ENCODE measurements at regions not wholly inside any gene's neighbourhood (a gene's known extent, or its start where the extent isn't known, plus 50 kb on each side); places are given as distances from the start of the nearest gene placed in this dataset.

- H3K4me1 ChIP-seq = no peaks in the 10 kb centered on the region
- no peaks in the 10 kb centered on the region for H3K27me3 ChIP-seq
- no peak overlapping the region for H3K4me3 ChIP-seq (ENCODE audit: low read depth, low read length)
- no peaks in the 10 kb centered on the region for H3K9me3 ChIP-seq
- no peak for DNase-seq
- no peak for TF ChIP-seq CTCF (IDR thresholded peaks at IDR 0.05; ENCODE audit: low read depth, low read length)
- H3K36me3 ChIP-seq = no peaks in the 10 kb centered on the region
Measured at GRCh38 chr21:29466532-29466931, 167.8 kb downstream of the BACH1 start.

- no peak overlapping the region for H3K4me3 ChIP-seq (ENCODE audit: low read depth, low read length)
- no peak for DNase-seq
- TF ChIP-seq CTCF (IDR thresholded peaks at IDR 0.05; ENCODE audit: low read depth, low read length) = no peak
- H3K4me1 ChIP-seq = no peaks in the 10 kb centered on the region
- no peaks in the 10 kb centered on the region for H3K27me3 ChIP-seq
- H3K36me3 ChIP-seq = no peaks in the 10 kb centered on the region
- H3K9me3 ChIP-seq = no peaks in the 10 kb centered on the region
Measured at GRCh38 chr21:29470397-29470796, 171.7 kb downstream of the BACH1 start.

GRCh38 chr21:29473808-29474207 lies 175.1 kb downstream of the BACH1 start:
- Histone ChIP-seq H3K4me1 (no peaks in the 10 kb centered on the region), H3K9me3 (no peaks in the 10 kb centered on the region), H3K36me3 (no peaks in the 10 kb centered on the region), H3K4me3 (ENCODE audit: low read depth, low read length) (no peak overlapping the region), H3K27me3 (no peaks in the 10 kb centered on the region)
- DNase-seq = no peak
- TF ChIP-seq CTCF (IDR thresholded peaks at IDR 0.05; ENCODE audit: low read depth, low read length) = no peak

- TF ChIP-seq CTCF (IDR thresholded peaks at IDR 0.05; ENCODE audit: low read depth, low read length) = no peak
- no peaks in the 10 kb centered on the region for H3K9me3 ChIP-seq
- no peak for DNase-seq
- no peaks in the 10 kb centered on the region for H3K36me3 ChIP-seq
- H3K4me1 ChIP-seq = no peaks in the 10 kb centered on the region
- H3K27me3 ChIP-seq = no peaks in the 10 kb centered on the region
- H3K4me3 ChIP-seq (ENCODE audit: low read depth, low read length) = no peak overlapping the region
Measured at GRCh38 chr21:29475329-29475728, 176.6 kb downstream of the BACH1 start.

- Histone ChIP-seq H3K4me3 (ENCODE audit: low read depth, low read length) (no peak overlapping the region), H3K36me3 (no peaks in the 10 kb centered on the region), H3K27me3 (no peaks in the 10 kb centered on the region), H3K9me3 (no peaks in the 10 kb centered on the region), H3K4me1 (no peaks in the 10 kb centered on the region)
- no peak for DNase-seq
- no peak for TF ChIP-seq CTCF (IDR thresholded peaks at IDR 0.05; ENCODE audit: low read depth, low read length)
Measured at GRCh38 chr21:29477347-29477746, 178.6 kb downstream of the BACH1 start.

GRCh38 chr21:29477941-29478340 lies 179.2 kb downstream of the BACH1 start:
- H3K36me3 ChIP-seq = no peaks in the 10 kb centered on the region
- no peak for TF ChIP-seq CTCF (IDR thresholded peaks at IDR 0.05; ENCODE audit: low read depth, low read length)
- H3K4me3 ChIP-seq (ENCODE audit: low read depth, low read length) = no peak overlapping the region
- no peaks in the 10 kb centered on the region for H3K9me3 ChIP-seq
- H3K27me3 ChIP-seq = no peaks in the 10 kb centered on the region
- no peak for DNase-seq
- H3K4me1 ChIP-seq = no peaks in the 10 kb centered on the region
